H54 (cell line): ENCODE measurements at regions not wholly inside any gene's neighbourhood (a gene's known extent, or its start where the extent isn't known, plus 50 kb on each side); places are given as distances from the start of the nearest gene placed in this dataset.

ENCODE experiments used
- DNase-seq: peaks from one replicate; pipeline ENCODE4 v3.0.0; 2011; ENCODE audit warnings: low spot score, mixed read lengths; ENCODE audit not compliant: insufficient read length
- FAIRE-seq: peaks from 3 replicates; lab custom pipeline; 2011; peaks lifted over from hg19 to GRCh38; lab: Jason Lieb, UNC
- POLR2A ChIP-seq: IDR thresholded peaks from 2 replicates; pipeline ENCODE4 v1.6.1; 2011; ENCODE audit warnings: low read depth, mild to moderate bottlenecking, low read length

DNA sequence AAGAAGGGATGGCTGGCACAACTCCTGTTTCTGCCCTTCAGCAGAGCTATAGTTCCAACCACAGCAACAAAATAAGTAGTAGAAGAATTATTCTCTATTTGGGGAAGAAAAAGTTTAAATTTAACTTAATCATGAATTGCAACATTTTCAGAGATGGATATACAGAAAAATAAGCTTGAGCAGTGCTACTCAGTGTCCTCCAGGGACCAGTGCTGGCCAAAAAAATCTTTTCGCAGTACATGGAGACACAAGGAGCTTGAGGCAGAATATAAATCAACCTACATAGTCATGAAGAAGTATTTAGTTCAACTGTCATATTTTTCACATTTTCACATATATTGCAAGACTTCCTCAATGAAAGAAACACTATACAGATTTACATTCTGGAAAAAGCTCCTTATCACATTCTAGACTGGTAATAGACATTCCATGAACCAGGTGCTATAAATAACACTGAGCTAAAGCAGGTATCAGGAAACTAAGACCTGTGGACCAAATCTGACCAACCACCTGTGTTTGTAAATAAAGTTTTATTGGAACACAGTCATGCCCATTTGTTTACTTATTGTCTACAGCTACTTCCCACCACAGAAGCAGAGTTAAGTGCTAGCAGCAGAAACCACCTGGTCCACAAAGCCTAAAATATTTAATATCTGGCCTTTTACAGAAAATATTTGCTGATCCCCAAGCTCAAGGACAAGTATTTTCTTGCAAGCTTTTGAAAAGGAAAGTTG lies 101.9 kb downstream of the RGS21 start:
- no peak for TF ChIP-seq POLR2A
- no peak for DNase-seq
- no peak for FAIRE-seq

DNA sequence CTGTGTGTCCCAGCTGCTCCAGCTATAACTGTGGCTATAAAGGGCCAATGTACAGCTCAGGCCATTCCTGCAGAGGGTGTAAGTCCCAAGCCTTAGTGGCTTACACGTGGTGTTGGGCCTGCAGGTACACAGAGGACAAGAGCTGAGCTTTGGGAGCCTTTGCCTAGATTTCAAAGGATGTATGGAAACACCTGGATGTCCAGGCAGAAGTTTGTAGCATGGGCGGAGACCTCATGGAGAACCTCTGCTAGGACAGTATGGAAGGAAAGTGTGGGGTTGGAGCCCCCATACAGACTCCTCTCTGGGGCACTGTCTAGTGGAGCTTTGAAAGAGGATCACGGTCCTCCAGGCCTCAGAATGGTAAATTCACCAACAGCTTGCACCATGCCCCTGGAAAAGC lies 113.9 kb downstream of the RGS21 start:
- no peak for DNase-seq
- FAIRE-seq, result no peak
- no peak for TF ChIP-seq POLR2A

DNA sequence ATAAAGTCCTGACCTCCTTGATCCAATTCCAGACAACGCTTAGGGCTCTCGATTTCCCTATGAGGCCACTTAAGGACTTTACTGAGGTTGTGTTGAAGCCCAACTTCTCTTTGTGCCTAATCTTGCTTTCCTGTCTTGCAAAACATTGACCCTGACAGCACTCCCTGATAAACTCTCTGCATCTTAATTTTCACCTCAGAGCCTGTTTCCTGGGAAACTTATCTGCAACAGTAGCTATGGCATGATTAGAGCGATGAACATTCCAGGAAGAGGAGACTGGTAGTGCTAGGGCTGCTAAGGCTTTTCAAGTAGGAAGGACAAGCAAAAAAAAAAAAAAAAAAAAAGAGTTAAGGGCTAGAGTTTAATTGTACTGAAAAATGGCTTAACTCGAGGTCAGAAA lies 118.9 kb downstream of the RGS21 start:
- no peak for TF ChIP-seq POLR2A
- DNase-seq (no peak), FAIRE-seq (no peak)

DNA sequence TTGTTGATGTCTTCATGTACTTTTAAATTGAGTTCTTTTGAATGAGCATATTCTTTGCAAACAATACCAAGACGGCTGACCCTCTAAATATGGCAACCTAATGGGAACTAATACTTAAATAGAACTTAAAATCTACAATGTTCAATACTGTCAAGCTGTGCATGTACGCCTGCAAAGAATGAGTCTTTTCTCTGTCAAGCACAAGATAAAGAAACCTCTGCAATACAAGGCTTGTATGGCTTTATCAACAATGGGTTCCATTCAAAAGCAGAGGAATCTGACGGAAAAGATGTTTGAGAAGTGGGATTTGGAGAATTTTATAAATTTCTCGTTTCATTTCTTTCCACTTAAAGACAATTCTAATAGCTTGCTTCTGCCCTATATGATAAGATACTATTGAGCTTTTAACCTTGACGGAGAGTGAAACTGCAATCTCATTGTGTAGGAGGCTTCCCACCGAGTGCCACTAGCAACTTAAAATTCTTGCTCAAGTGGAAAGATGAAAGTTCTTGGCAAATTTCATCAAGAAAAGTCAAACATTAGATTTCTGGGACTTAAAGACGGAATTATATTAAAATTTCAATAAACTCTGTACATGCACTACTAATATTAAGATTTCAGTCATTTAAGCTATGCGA lies 119.8 kb downstream of the RGS21 start:
- no peak for TF ChIP-seq POLR2A
- DNase-seq (no peak), FAIRE-seq (no peak)

DNA sequence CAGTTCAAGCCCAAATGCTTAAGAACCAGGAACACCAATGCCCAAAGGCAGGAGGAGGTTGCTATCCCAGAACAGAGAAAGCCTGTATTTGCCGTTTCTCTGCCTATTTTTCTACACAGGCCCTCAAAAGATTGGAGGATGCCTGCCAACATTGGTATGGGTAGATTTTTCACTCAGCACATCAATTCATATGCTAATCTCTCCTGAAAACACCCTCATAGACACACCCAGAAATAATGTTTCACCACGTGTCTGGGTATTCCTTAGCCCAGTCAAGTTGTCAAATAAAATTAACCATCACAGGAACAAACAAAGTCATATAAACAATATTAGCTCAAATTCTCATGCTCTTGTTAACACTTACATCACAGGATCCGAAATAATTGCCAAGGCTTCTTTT lies 121.9 kb downstream of the RGS21 start:
- DNase-seq (no peak), FAIRE-seq (no peak)
- no peak for TF ChIP-seq POLR2A

DNA sequence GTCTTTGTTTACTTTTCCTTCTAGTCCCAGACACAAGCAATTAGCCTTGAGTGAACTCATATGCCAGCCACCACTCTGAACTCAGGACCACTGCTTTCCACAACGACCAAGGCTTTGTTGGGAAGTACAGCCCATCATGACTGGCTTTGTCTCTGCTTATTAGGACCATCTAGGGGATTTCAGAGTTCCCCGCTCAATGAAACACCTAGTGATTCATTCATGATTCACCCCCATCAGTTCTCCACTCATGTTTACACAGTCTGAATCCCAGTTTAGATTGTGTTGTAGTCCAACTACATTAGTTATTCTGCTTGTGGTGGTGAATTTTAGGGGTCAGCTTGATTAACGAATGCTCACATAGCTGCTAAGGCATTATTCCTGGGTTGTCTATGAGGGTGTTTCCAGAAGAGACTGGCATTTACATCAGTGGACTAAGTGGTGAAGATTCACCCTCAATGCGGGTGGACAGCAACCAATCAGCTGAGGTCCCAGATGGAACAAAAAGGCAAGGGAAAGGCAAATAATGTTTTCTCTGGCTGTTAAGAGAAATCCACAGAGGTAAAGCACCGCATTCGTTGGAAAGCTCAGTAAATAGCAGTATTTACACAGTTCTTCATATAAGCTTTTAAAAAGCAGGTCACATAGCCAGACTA lies 122.7 kb downstream of the RGS21 start:
- FAIRE-seq (peak; percentile 83), DNase-seq (peak; percentile 16)
- TF ChIP-seq POLR2A, result no peak

DNA sequence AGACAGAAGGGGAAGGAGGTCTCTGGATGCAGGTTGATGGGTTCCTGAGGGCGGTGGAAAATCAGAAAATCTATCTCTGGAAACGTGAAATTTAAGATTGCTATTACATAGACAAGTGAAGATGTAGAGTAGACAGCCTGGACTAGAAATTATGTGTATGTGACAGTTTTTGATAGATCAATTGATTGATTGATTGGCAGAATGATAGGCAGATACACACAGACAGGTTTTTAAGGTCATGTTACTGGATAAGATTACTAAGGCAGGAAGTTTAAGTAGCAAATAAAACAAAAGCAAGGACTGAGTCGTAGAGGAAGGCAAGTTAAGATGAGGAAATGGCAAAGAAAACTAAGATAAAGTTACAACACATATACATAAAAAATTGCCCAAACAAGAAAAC lies 124.7 kb downstream of the RGS21 start:
- TF ChIP-seq POLR2A, result no peak
- no peak for DNase-seq
- no peak for FAIRE-seq

DNA sequence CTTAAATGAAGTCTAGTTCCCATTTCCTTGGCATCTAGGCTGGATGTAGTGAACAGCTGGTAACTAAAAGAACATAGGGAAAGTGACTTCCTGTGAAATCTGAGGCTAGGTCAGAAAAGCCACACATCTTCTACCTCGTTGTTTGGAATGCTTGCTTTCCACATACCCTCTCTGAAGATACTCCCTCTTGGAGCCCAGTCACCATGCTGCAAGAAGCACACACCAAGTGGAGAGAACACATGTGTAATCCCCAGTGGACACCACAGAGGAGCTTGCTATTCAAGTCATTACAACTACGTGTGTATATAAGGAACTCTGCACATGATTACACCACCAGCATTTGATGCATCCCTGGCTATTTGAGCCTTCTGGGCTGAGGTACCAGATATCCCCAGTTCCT lies 125.9 kb downstream of the RGS21 start:
- FAIRE-seq, result no peak
- no peak for DNase-seq
- TF ChIP-seq POLR2A, result no peak

DNA sequence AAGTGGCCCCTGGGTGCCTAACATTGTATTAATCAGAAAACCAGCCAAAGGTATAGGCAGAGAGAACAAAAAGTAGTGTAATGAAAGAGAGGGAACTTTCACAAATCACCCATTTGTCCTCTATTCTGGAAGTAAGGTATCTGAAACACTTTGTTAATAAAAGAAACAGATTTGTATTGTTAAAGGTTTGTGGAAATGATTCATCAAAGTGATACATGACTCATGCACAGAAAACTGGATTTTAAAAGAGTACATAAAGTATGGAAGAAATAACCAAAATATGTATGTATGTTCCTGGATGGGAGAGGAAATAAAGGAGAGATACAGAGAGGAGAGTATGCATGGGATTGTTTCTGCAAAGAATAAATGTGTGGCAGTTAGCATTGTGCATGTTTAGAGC lies 126.8 kb downstream of the RGS21 start:
- DNase-seq, result no peak
- FAIRE-seq, result peak; percentile 23
- TF ChIP-seq POLR2A, result no peak

DNA sequence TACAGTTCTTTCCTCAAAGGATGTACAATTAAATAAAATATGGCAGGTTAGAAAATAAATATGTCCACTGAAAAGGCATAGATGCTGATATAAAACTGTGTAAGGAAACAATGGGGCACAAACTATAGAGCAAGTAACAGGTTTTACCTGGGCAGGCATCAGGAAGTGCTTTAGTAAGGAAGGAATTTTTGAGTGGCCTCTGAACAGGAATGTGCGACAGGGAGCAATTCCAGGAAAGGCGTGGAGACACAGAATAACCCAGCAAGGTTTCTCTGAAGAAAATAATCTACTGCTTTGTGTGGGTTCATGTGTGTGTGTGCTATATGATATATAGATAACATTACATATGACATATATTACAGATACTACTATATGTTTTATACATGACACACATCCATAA lies 128.4 kb downstream of the RGS21 start:
- DNase-seq (no peak), FAIRE-seq (no peak)
- TF ChIP-seq POLR2A, result no peak

DNA sequence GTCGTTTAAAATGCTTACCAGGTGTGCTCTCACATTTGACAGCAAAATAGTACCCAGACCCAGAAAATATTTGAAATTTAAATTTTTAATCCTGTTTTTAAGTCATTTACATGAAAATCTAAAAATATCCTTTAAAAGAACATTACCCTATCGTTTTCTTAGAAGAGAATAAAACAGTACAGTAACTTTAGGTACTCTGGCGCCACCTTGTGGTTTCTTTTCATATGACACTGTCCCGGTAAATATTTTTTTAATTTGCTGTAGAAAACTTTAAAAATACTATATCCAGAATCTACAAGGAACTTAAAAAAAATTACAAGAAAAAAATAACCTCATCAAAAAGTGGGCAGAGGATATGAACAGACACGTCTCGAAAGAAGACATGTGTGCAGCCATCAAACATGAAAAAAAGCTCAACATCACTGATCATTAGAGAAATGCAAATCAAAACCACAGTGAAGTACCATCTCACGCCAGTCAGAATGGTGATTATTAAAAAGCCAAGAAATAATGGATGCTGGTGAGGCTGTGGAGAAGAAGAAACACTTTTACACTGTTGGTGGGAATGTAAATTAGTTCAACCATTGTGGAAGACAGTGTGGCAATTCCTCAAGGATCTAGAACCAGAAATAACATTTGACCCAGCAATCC lies 129.2 kb downstream of the RGS21 start:
- DNase-seq, result no peak
- TF ChIP-seq POLR2A, result no peak
- FAIRE-seq, result no peak

DNA sequence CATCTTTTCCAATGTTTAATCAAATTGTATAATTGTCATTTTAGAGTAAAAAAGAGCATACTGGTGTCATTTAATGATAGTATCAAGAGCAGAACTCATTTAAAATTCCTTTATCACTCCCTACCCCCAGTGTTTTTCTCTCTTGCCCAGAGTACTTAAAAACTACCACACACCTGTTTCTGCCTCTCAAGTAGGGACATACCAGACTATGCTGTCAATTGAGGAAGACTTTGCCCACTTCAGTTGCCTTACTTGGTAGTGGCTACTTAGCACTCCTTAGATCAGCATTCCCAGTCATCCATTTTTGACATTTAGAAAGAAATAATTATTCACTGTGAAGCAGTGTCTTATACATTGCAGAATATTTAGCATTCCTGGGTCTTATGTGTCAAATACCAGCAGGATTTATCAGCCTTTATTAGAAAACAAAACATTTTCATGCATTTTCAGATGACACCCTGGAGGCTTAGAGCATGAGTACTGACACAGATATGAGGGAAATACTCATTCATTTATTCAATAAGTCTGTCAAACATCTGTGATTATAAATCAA lies 127.5 kb upstream of the RGS1 start:
- FAIRE-seq, result no peak
- no peak for DNase-seq

DNA sequence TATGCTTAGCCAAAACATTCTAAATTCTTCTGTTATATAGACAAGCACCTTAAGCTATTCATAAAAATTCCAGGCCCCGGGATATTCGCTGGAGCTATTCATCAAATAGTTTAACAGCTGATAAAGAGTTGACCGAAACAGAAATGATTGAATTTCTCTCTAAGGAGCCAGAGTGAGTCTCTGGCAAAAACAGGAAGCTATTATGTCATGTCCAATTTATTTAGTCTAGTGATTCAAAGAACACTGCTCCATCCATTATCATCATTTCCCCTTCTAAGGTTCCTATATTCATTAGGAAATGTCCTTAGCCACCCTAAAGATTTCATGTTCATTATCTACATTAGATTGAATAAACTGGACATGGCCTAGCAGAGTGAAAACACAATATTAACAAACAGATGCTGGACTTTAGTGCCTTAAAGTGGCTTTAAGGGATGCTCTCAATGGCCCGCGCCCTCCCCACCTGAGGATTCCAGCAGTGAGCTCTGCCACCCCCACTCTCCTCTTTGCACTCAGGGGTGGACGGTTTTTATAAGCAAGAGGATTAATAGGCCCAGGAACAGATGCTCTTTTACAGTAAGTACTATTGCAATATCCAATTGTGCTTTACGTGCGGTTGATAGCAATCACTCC lies 122.1 kb upstream of the RGS1 start:
- no peak for DNase-seq
- FAIRE-seq, result no peak
- TF ChIP-seq POLR2A, result no peak

More for the DNA sequence above, 127.5 kb upstream of the RGS1 start:
- TF ChIP-seq POLR2A, result no peak
